WTC11 (cell line): ENCODE measurements at regions not wholly inside any gene's neighbourhood (a gene's known extent, or its start where the extent isn't known, plus 50 kb on each side); places are given as distances from the start of the nearest gene placed in this dataset.

Experiments
- ATAC-seq: fragments of 200-7000 bp; cut with Tn5 transposase; 2 replicates; pipeline ENCODE4 v1.10.0; 2021; ENCODE audit warnings: mild to moderate bottlenecking, moderate library complexity
- CTCF ChIA-PET: fragments of 300-600 bp; sonication (Branson Sonifier 250); formaldehyde crosslinking; loops from one replicate; lab custom pipeline; 2021; ENCODE audit warnings: antibody characterized with exemption; lab: Charles Lee
- POLR2A ChIA-PET: fragments of 350-600 bp; sonication (Branson Sonifier 250); formaldehyde crosslinking; loops from one replicate; lab custom pipeline; 2021; ENCODE audit warnings: antibody characterized with exemption; lab: Charles Lee
- DNase-seq: peaks from one replicate; pipeline ENCODE4 v3.0.0; 2021; ENCODE audit warnings: low spot score
- H3K27ac Mint-ChIP-seq: 2 replicates; pipeline ENCODE4 v1.8.0; 2021; ENCODE audit warnings: mixed read lengths
- H3K27me3 Mint-ChIP-seq: 2 replicates; pipeline ENCODE4 v1.8.0; 2021; ENCODE audit warnings: low read depth, mild to moderate bottlenecking, moderate library complexity, mixed read lengths
- H3K36me3 Mint-ChIP-seq: 2 replicates; pipeline ENCODE4 v1.8.0; 2021; ENCODE audit warnings: mixed read lengths
- H3K4me1 Mint-ChIP-seq: 2 replicates; pipeline ENCODE4 v1.8.0; 2022; ENCODE audit warnings: mixed read lengths
- H3K4me3 Mint-ChIP-seq: 2 replicates; pipeline ENCODE4 v1.8.0; 2021; ENCODE audit warnings: mild to moderate bottlenecking, moderate library complexity, mixed read lengths
- H3K9me3 Mint-ChIP-seq: 2 replicates; pipeline ENCODE4 v1.8.0; 2021; ENCODE audit warnings: mixed read lengths
- AR ChIP-seq: fragments of 250-450 bp; sonication (Bioruptor Pico); IDR thresholded peaks from 2 replicates; pipeline ENCODE4 v1.9.0; 2021; ENCODE audit warnings: mild to moderate bottlenecking
- ATF6 ChIP-seq: sonication (generic); formaldehyde crosslinking; IDR thresholded peaks from 2 replicates; pipeline ENCODE4 v1.8.1; 2023; ENCODE audit warnings: mild to moderate bottlenecking, missing genetic modification reagents
- FOXJ3 ChIP-seq: sonication (generic); formaldehyde crosslinking; IDR thresholded peaks from 2 replicates; pipeline ENCODE4 v1.9.0; 2021; ENCODE audit warnings: missing genetic modification reagents, mild to moderate bottlenecking, borderline replicate concordance
- FOXK1 ChIP-seq: sonication (generic); formaldehyde crosslinking; IDR thresholded peaks from 2 replicates; pipeline ENCODE4 v1.8.0; 2022; ENCODE audit warnings: mild to moderate bottlenecking, moderate library complexity, missing genetic modification reagents
- FOXP1 ChIP-seq: sonication (generic); formaldehyde crosslinking; IDR thresholded peaks from 2 replicates; pipeline ENCODE4 v1.8.0; 2022; ENCODE audit warnings: missing genetic modification reagents, mild to moderate bottlenecking, moderate library complexity, borderline replicate concordance
- FOXP4 ChIP-seq: sonication (generic); formaldehyde crosslinking; IDR thresholded peaks from 2 replicates; pipeline ENCODE4 v1.8.0; 2022; ENCODE audit warnings: mild to moderate bottlenecking, missing genetic modification reagents
- GABPB1 ChIP-seq: sonication (generic); formaldehyde crosslinking; IDR thresholded peaks from 2 replicates; pipeline ENCODE4 v1.8.1; 2023; ENCODE audit warnings: mild to moderate bottlenecking, missing genetic modification reagents
- KAT7 ChIP-seq: sonication (generic); formaldehyde crosslinking; IDR thresholded peaks from 2 replicates; pipeline ENCODE4 v1.8.1; 2023; ENCODE audit warnings: missing genetic modification reagents, mild to moderate bottlenecking, borderline replicate concordance
- MYBL2 ChIP-seq: sonication (generic); formaldehyde crosslinking; IDR thresholded peaks from 2 replicates; pipeline ENCODE4 v1.8.1; 2023; ENCODE audit warnings: mild to moderate bottlenecking, moderate library complexity, missing genetic modification reagents
- NR3C1 ChIP-seq: sonication (generic); formaldehyde crosslinking; conservative IDR thresholded peaks from 2 replicates; pipeline ENCODE4 v1.8.1; 2023; ENCODE audit warnings: low read depth, mild to moderate bottlenecking, missing genetic modification reagents
- TEAD1 ChIP-seq: sonication (generic); formaldehyde crosslinking; IDR thresholded peaks from 2 replicates; pipeline ENCODE4 v1.8.0; 2022; ENCODE audit warnings: mild to moderate bottlenecking, missing genetic modification reagents
- USF2 ChIP-seq: sonication (generic); formaldehyde crosslinking; IDR thresholded peaks from 2 replicates; pipeline ENCODE4 v1.8.1; 2023; ENCODE audit warnings: mild to moderate bottlenecking, missing genetic modification reagents, moderate library complexity
- ZBTB21 ChIP-seq: sonication (generic); formaldehyde crosslinking; IDR thresholded peaks from 2 replicates; pipeline ENCODE4 v1.8.1; 2023; ENCODE audit warnings: mild to moderate bottlenecking, missing genetic modification reagents, borderline replicate concordance
- ZNF138 ChIP-seq: sonication (generic); formaldehyde crosslinking; conservative IDR thresholded peaks from 2 replicates; pipeline ENCODE4 v1.8.1; 2022; ENCODE audit warnings: mild to moderate bottlenecking, moderate library complexity, missing genetic modification reagents
- ZNF232 ChIP-seq: sonication (generic); formaldehyde crosslinking; IDR thresholded peaks from 2 replicates; pipeline ENCODE4 v1.8.0; 2022; ENCODE audit warnings: mild to moderate bottlenecking, missing genetic modification reagents
- ZNF423 ChIP-seq: fragments of 250-450 bp; sonication (Bioruptor Pico); IDR thresholded peaks from 2 replicates; pipeline ENCODE4 v2.1.2; 2022; ENCODE audit warnings: mild to moderate bottlenecking, moderate library complexity
- ZNF425 ChIP-seq: fragments of 250-450 bp; sonication (Bioruptor Pico); conservative IDR thresholded peaks from 2 replicates; pipeline ENCODE4 v1.9.0; 2021; ENCODE audit warnings: mild to moderate bottlenecking
- TF ChIP-seq, protein P1 (sequence below): sonication (generic); formaldehyde crosslinking; IDR thresholded peaks from 2 replicates; pipeline ENCODE4 v1.8.1; 2023; ENCODE audit warnings: mild to moderate bottlenecking, moderate library complexity, missing genetic modification reagents
- TF ChIP-seq, protein P2 (sequence below): fragments of 250-450 bp; sonication (Bioruptor Pico); IDR thresholded peaks from 2 replicates; pipeline ENCODE4 v2.1.2; 2022; ENCODE audit warnings: mild to moderate bottlenecking, moderate library complexity
- TF ChIP-seq, protein P3 (sequence below): sonication (generic); formaldehyde crosslinking; IDR thresholded peaks from 2 replicates; pipeline ENCODE4 v1.8.0; 2022; ENCODE audit warnings: mild to moderate bottlenecking, missing genetic modification reagents

DNA sequence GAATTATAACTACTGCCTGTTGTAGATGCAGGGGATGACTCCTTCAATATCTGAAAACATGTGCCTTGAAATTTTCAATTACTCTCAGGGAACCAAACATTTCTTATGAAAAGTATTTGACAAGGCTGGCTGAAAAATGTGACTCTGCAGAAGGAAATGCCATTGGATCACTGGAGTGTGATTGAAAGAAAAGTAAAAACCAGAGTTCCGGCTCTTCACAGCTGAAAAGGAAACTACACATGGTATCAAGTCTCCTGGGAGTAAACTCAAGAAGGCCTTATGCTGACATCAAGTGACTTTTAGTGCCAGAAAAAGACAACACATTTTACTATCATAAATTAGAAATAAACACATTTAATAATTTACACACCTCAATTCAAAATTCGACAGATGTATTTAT is 693.0 kb downstream of the LRFN5 start:
- CTCF ChIA-PET = no interaction called here
- no peaks in the 10 kb centered on the region for H3K27me3 Mint-ChIP-seq
- no peak for DNase-seq
- no peak for ATAC-seq
- TF ChIP-seq GABPB1 (CRISPR knock-in tag) = no peak
- TF ChIP-seq FOXJ3 = no peak
- no peak for TF ChIP-seq ATF6 (CRISPR knock-in tag)
- no peak for TF ChIP-seq NR3C1 (CRISPR knock-in tag)
- TF ChIP-seq MYBL2 (CRISPR knock-in tag) = no peak
- TF ChIP-seq, protein P1, sequence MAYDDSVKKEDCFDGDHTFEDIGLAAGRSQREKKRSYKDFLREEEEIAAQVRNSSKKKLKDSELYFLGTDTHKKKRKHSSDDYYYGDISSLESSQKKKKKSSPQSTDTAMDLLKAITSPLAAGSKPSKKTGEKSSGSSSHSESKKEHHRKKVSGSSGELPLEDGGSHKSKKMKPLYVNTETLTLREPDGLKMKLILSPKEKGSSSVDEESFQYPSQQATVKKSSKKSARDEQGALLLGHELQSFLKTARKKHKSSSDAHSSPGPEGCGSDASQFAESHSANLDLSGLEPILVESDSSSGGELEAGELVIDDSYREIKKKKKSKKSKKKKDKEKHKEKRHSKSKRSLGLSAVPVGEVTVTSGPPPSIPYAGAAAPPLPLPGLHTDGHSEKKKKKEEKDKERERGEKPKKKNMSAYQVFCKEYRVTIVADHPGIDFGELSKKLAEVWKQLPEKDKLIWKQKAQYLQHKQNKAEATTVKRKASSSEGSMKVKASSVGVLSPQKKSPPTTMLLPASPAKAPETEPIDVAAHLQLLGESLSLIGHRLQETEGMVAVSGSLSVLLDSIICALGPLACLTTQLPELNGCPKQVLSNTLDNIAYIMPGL (CRISPR knock-in tag) = no peak
- TF ChIP-seq ZBTB21 = no peak
- TF ChIP-seq ZNF423 (CRISPR knock-in tag) = no peak
- no peak for TF ChIP-seq TEAD1 (CRISPR knock-in tag)
- no peak for TF ChIP-seq FOXP4 (CRISPR knock-in tag)
- TF ChIP-seq KAT7 (CRISPR knock-in tag) = no peak
- TF ChIP-seq FOXK1 (CRISPR knock-in tag) = no peak
- TF ChIP-seq, all 79 proteins: peak for 0
- POLR2A ChIA-PET = no interaction called here
- H3K4me3 Mint-ChIP-seq = no peak overlapping the region
- H3K4me1 Mint-ChIP-seq = no peaks in the 10 kb centered on the region
- peaks cover 9% of the 10 kb centered on the region; the same call in 1 of the 2 replicates for H3K36me3 Mint-ChIP-seq
- peaks cover 29% of the 10 kb centered on the region for H3K9me3 Mint-ChIP-seq
- no peak overlapping the region for H3K27ac Mint-ChIP-seq

DNA sequence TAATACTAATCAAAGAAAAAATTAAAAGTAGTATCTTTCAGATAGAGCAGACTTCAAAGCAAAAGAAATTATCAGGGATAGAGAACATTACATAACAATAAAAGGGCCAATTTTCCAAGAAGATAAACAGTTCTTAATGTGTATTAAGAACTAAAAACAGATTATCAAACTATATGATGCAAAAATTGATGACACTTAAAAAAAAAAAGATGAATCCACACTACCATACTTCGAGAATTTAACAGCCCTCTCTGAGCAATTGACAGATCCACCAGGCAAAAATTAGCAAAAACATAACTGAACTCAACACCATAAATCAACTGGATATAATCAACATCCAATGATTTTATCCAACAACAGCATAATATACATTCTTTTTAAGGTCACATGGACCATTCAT is 686.5 kb downstream of the LRFN5 start:
- Mint-ChIP-seq H3K36me3 (peaks cover 9% of the 10 kb centered on the region; the same call in 1 of the 2 replicates), H3K9me3 (peaks cover 21% of the 10 kb centered on the region), H3K27me3 (no peaks in the 10 kb centered on the region), H3K4me3 (no peak overlapping the region), H3K27ac (no peak overlapping the region), H3K4me1 (no peaks in the 10 kb centered on the region)
- CTCF ChIA-PET = no interaction called here
- POLR2A ChIA-PET = no interaction called here
- ATAC-seq (no peak), DNase-seq (no peak)
- TF ChIP-seq ZNF425 (CRISPR knock-in tag) (no peak), ZNF138 (CRISPR knock-in tag) (no peak), USF2 (CRISPR knock-in tag) (no peak), FOXP1 (CRISPR knock-in tag) (no peak), AR (CRISPR knock-in tag) (no peak), FOXP4 (CRISPR knock-in tag) (no peak), ZNF232 (CRISPR knock-in tag) (no peak)
- TF ChIP-seq, protein P2, sequence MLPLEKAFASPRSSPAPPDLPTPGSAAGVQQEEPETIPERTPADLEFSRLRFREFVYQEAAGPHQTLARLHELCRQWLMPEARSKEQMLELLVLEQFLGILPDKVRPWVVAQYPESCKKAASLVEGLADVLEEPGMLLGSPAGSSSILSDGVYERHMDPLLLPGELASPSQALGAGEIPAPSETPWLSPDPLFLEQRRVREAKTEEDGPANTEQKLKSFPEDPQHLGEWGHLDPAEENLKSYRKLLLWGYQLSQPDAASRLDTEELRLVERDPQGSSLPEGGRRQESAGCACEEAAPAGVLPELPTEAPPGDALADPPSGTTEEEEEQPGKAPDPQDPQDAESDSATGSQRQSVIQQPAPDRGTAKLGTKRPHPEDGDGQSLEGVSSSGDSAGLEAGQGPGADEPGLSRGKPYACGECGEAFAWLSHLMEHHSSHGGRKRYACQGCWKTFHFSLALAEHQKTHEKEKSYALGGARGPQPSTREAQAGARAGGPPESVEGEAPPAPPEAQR (CRISPR knock-in tag) = no peak
- TF ChIP-seq, protein P3, sequence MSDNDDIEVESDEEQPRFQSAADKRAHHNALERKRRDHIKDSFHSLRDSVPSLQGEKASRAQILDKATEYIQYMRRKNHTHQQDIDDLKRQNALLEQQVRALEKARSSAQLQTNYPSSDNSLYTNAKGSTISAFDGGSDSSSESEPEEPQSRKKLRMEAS (CRISPR knock-in tag) = no peak
